ENCODE measurements at regions not wholly inside any gene's neighbourhood (a gene's known extent, or its start where the extent isn't known, plus 50 kb on each side); places are given as distances from the start of the nearest gene placed in this dataset.

GRCh38 chr4:124104101-124104500 lies 608.4 kb downstream of the ANKRD50 start:
- Mint-ChIP-seq H3K9me3 (peaks cover 7% of the 10 kb centered on the region), H3K27me3 (no peaks in the 10 kb centered on the region), H3K4me1 (ENCODE audit: unreplicated experiment) (no peaks in the 10 kb centered on the region), H3K27ac (no peak overlapping the region), H3K36me3 (peaks cover 5% of the 10 kb centered on the region), H3K4me3 (no peak overlapping the region)
- TF ChIP-seq CTCF (conservative IDR thresholded peaks at IDR 0.05): no peak
- no peak for DNase-seq (ENCODE audit: extremely low spot score, unreplicated experiment)

- H3K4me3 Mint-ChIP-seq: no peak overlapping the region
- no peak overlapping the region for H3K27ac Mint-ChIP-seq
- no peaks in the 10 kb centered on the region for H3K4me1 Mint-ChIP-seq (ENCODE audit: unreplicated experiment)
- no peaks in the 10 kb centered on the region for H3K27me3 Mint-ChIP-seq
- H3K9me3 Mint-ChIP-seq: peaks cover 7% of the 10 kb centered on the region
- peaks cover 5% of the 10 kb centered on the region for H3K36me3 Mint-ChIP-seq
- DNase-seq (ENCODE audit: extremely low spot score, unreplicated experiment): no peak
- TF ChIP-seq CTCF (conservative IDR thresholded peaks at IDR 0.05): no peak
Measured at GRCh38 chr4:124104628-124105027, 607.9 kb downstream of the ANKRD50 start.

GRCh38 chr4:124105212-124105611 lies 607.3 kb downstream of the ANKRD50 start:
- H3K4me3 Mint-ChIP-seq: no peak overlapping the region
- no peaks in the 10 kb centered on the region for H3K27me3 Mint-ChIP-seq
- H3K27ac Mint-ChIP-seq: no peak overlapping the region
- no peaks in the 10 kb centered on the region for H3K4me1 Mint-ChIP-seq (ENCODE audit: unreplicated experiment)
- peaks cover 5% of the 10 kb centered on the region for H3K36me3 Mint-ChIP-seq
- H3K9me3 Mint-ChIP-seq: peaks cover 7% of the 10 kb centered on the region
- no peak for DNase-seq (ENCODE audit: extremely low spot score, unreplicated experiment)
- no peak for TF ChIP-seq CTCF (conservative IDR thresholded peaks at IDR 0.05)

GRCh38 chr4:124111411-124111810 lies 601.1 kb downstream of the ANKRD50 start:
- H3K4me3 Mint-ChIP-seq: no peak overlapping the region
- H3K27ac Mint-ChIP-seq: no peak overlapping the region

GRCh38 chr4:124111922-124112321 lies 600.6 kb downstream of the ANKRD50 start:
- H3K27me3 Mint-ChIP-seq: no peaks in the 10 kb centered on the region
- no peak overlapping the region for H3K27ac Mint-ChIP-seq
- TF ChIP-seq CTCF (conservative IDR thresholded peaks at IDR 0.05): peak; percentile 91
- H3K4me1 Mint-ChIP-seq (ENCODE audit: unreplicated experiment): peaks cover 15% of the 10 kb centered on the region
- no peaks in the 10 kb centered on the region for H3K36me3 Mint-ChIP-seq
- H3K9me3 Mint-ChIP-seq: no peaks in the 10 kb centered on the region
- no peak for DNase-seq (ENCODE audit: extremely low spot score, unreplicated experiment)
- no peak overlapping the region for H3K4me3 Mint-ChIP-seq

More at GRCh38 chr4:124111411-124111810, 601.1 kb downstream of the ANKRD50 start:
- no peak for TF ChIP-seq CTCF (conservative IDR thresholded peaks at IDR 0.05)
- Mint-ChIP-seq H3K27me3 (no peaks in the 10 kb centered on the region), H3K4me1 (ENCODE audit: unreplicated experiment) (peaks cover 15% of the 10 kb centered on the region), H3K36me3 (peaks cover 4% of the 10 kb centered on the region), H3K9me3 (no peaks in the 10 kb centered on the region)
- DNase-seq (ENCODE audit: extremely low spot score, unreplicated experiment): no peak

- Mint-ChIP-seq H3K36me3 (no peaks in the 10 kb centered on the region), H3K27ac (no peak overlapping the region), H3K27me3 (no peaks in the 10 kb centered on the region), H3K4me1 (ENCODE audit: unreplicated experiment) (peaks cover under 1% of the 10 kb centered on the region), H3K4me3 (no peak overlapping the region), H3K9me3 (peaks cover 7% of the 10 kb centered on the region)
- DNase-seq (ENCODE audit: extremely low spot score, unreplicated experiment): no peak
- no peak for TF ChIP-seq CTCF (conservative IDR thresholded peaks at IDR 0.05)
Measured at GRCh38 chr4:124118061-124118460, 594.5 kb downstream of the ANKRD50 start.
